KBM-7 (cell line): ENCODE measurements at regions not wholly inside any gene's neighbourhood (a gene's known extent, or its start where the extent isn't known, plus 50 kb on each side); places are given as distances from the start of the nearest gene placed in this dataset.

Experiments
- DNase-seq: peaks from one replicate; pipeline ENCODE4 v3.0.0-alpha.2; 2015
- in situ Hi-C: fragments of 300-500 bp; cut with MboI; formaldehyde crosslinking; loops from 2 replicates; pipeline ENCODE4 v1.14.3; 2020; ENCODE audit warnings: low sequenced_read_pairs, low pct_unique_long_range_greater_than_20kb, mixed read lengths

- DNase-seq = no peak
These were observed 60.3 kb downstream of the DACT1 start for GRCh38 chr14:58697930-58698642.

GRCh38 chr14:58699681-58700205 is 62.0 kb downstream of the DACT1 start:
- DNase-seq = no peak
- in situ Hi-C loops = no loop called here

More at GRCh38 chr14:58697930-58698642, 60.3 kb downstream of the DACT1 start:
- in situ Hi-C loops = no loop called here

- DNase-seq = no peak
- in situ Hi-C loops = no loop called here
These were observed 63.4 kb downstream of the DACT1 start for GRCh38 chr14:58701156-58701555.

- in situ Hi-C loops = no loop called here
- no peak for DNase-seq
These were observed 63.8 kb downstream of the DACT1 start for GRCh38 chr14:58701604-58702003.

- in situ Hi-C loops = no loop called here
- DNase-seq = no peak
These were observed 64.8 kb downstream of the DACT1 start for GRCh38 chr14:58702441-58703160.

- in situ Hi-C loops = no loop called here
- no peak for DNase-seq
These were observed 65.4 kb downstream of the DACT1 start for GRCh38 chr14:58703161-58703506.

- in situ Hi-C loops = no loop called here
These were observed 67.3 kb downstream of the DACT1 start for GRCh38 chr14:58705066-58705465.

GRCh38 chr14:58707949-58708348 is 70.2 kb downstream of the DACT1 start:
- DNase-seq = no peak
- in situ Hi-C loops = no loop called here

More at GRCh38 chr14:58705066-58705465, 67.3 kb downstream of the DACT1 start:
- DNase-seq = no peak

- DNase-seq = no peak
- in situ Hi-C loops = no loop called here
These were observed 72.2 kb downstream of the DACT1 start for GRCh38 chr14:58709949-58710348.

- no peak for DNase-seq
- in situ Hi-C loops = no loop called here
These were observed 73.6 kb downstream of the DACT1 start for GRCh38 chr14:58711382-58711781.

GRCh38 chr14:58712357-58712756 is 74.6 kb downstream of the DACT1 start:
- in situ Hi-C loops = no loop called here
- no peak for DNase-seq

- no peak for DNase-seq
- in situ Hi-C loops = no loop called here
These were observed 75.9 kb downstream of the DACT1 start for GRCh38 chr14:58713677-58714076.

- in situ Hi-C loops = no loop called here
- DNase-seq = no peak
These were observed 78.9 kb downstream of the DACT1 start for GRCh38 chr14:58716706-58717105.

GRCh38 chr14:58717211-58717610 is 79.4 kb downstream of the DACT1 start:
- in situ Hi-C loops = no loop called here

GRCh38 chr14:58717813-58718212 is 80.1 kb downstream of the DACT1 start:
- in situ Hi-C loops = no loop called here
- DNase-seq = no peak

More at GRCh38 chr14:58717211-58717610, 79.4 kb downstream of the DACT1 start:
- no peak for DNase-seq

GRCh38 chr14:58718226-58719205 is 80.8 kb downstream of the DACT1 start:
- in situ Hi-C loops = no loop called here
- DNase-seq = peak; percentile 2

- in situ Hi-C loops = no loop called here
- no peak for DNase-seq
These were observed 84.0 kb downstream of the DACT1 start for GRCh38 chr14:58721723-58722122.

GRCh38 chr14:58722441-58722840 is 84.7 kb downstream of the DACT1 start:
- in situ Hi-C loops = no loop called here
- DNase-seq = no peak

GRCh38 chr14:58724206-58724605 is 86.4 kb downstream of the DACT1 start:
- in situ Hi-C loops = no loop called here
- DNase-seq = no peak
